ENCODE measurements at regions not wholly inside any gene's neighbourhood (a gene's known extent, or its start where the extent isn't known, plus 50 kb on each side); places are given as distances from the start of the nearest gene placed in this dataset.

DNA sequence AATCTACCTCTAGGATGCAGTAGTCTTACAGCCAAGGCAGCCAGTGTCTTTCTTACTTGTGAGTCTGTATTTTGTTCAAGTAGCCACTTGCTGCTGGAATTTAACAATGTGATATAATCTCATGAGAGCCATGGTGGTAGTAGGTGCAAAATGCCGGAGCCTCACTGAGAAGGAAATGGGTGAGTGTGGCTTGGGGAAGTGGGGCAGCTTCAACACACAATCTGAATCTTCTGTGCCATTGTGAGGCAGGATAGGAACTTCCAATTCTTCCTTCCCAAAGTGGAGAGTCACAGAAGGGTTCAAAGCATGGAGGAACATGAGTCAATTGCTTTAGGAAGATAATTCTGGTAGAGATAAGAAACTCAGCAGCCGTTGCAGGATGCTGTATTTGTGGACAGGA is 158.7 kb upstream of the APCDD1 start:
- Histone ChIP-seq H3K27ac (ENCODE audit: low read depth, low read length) (no peak overlapping the region), H3K79me2 (ENCODE audit: insufficient read depth, low read length) (no peaks in the 10 kb centered on the region), H2AFZ (ENCODE audit: low read depth, low read length, poor library complexity, severe bottlenecking) (no peak overlapping the region), H3K4me1 (ENCODE audit: control insufficient read depth in 1 of 2, insufficient read depth in 2 of 2, low read length in 2 of 2) (no peaks in the 10 kb centered on the region), H3K27me3 (ENCODE audit: insufficient read depth, low read length) (peaks cover 2% of the 10 kb centered on the region; the same call in 1 of the 2 replicates), H3K9ac (ENCODE audit: low read length) (no peak overlapping the region), H4K20me1 (ENCODE audit: insufficient read depth) (no peaks in the 10 kb centered on the region), H3K9me3 (ENCODE audit: control insufficient read depth in 1 of 2, insufficient read depth in 1 of 2, low read depth in 1 of 2, low read length in 2 of 2) (no peaks in the 10 kb centered on the region), H3K4me3 (replicated peaks in 1 of 2; ENCODE audit: low read depth in 1 of 2, low read length in 2 of 2) (no peak overlapping the region), H3K4me2 (ENCODE audit: low read length) (no peak overlapping the region), H3K9me2 (ENCODE audit: insufficient read depth) (no peaks in the 10 kb centered on the region), H3K36me3 (ENCODE audit: control insufficient read depth in 1 of 2, insufficient read depth in 2 of 2, low read length in 2 of 2) (no peaks in the 10 kb centered on the region)
- DNase-seq (ENCODE audit: low read depth, low spot score) (no peak), ATAC-seq (no peak)
- no TSS peak for BruUV-seq (replicated peaks)
- TF ChIP-seq CBX3 (IDR thresholded peaks at IDR 0.05; ENCODE audit: low read depth), result no peak
- TF ChIP-seq EZH2phosphoT487 (IDR thresholded peaks at IDR 0.05; ENCODE audit: borderline replicate concordance), result no peak
- TF ChIP-seq ZNF274 (IDR thresholded peaks at IDR 0.05; ENCODE audit: low read depth, low read length), result no peak
- TF ChIP-seq RAD21 (IDR thresholded peaks at IDR 0.05; ENCODE audit: low read depth), result no peak
- TF ChIP-seq TCF7L2 (IDR thresholded peaks at IDR 0.05; ENCODE audit: borderline replicate concordance, extremely low read depth, insufficient read depth, insufficient read length), result no peak
- TF ChIP-seq FOSL1 (IDR thresholded peaks at IDR 0.05; ENCODE audit: low read depth), result no peak
- TF ChIP-seq ELF1 (IDR thresholded peaks at IDR 0.05; ENCODE audit: borderline replicate concordance, low read depth), result no peak
- TF ChIP-seq ATF3 (IDR thresholded peaks at IDR 0.05), result no peak
- no peak for TF ChIP-seq SRF (IDR thresholded peaks at IDR 0.05; ENCODE audit: low read depth)
- ChIA-PET RAD21 (ENCODE audit: low non-redundant PET in 1 of 2, low total read pairs in 2 of 2, uncharacterized antibody in 2 of 2, unreplicated experiment in 2 of 2) (no interaction called here), POLR2A (no interaction called here), CTCF (no interaction called here)
- intact Hi-C loops (cut with micrococcal nuclease), result no loop called here

GRCh38 chr18:10296491-10296890 is 157.9 kb upstream of the APCDD1 start:
- peaks cover 5% of the 10 kb centered on the region; the same call in 1 of the 2 replicates for H3K27me3 ChIP-seq (ENCODE audit: insufficient read depth, low read length)
- no TSS peak for BruUV-seq (replicated peaks)
- H3K36me3 ChIP-seq (ENCODE audit: control insufficient read depth in 1 of 2, insufficient read depth in 2 of 2, low read length in 2 of 2), result no peaks in the 10 kb centered on the region
- H2AFZ ChIP-seq (ENCODE audit: low read depth, low read length, poor library complexity, severe bottlenecking), result no peak overlapping the region
- ATAC-seq (no peak), DNase-seq (ENCODE audit: low read depth, low spot score) (no peak)
- no peak overlapping the region for H3K4me3 ChIP-seq (replicated peaks in 1 of 2; ENCODE audit: low read depth in 1 of 2, low read length in 2 of 2)
- no peak overlapping the region for H3K9ac ChIP-seq (ENCODE audit: low read length)
- no peaks in the 10 kb centered on the region for H4K20me1 ChIP-seq (ENCODE audit: insufficient read depth)
- H3K4me1 ChIP-seq (ENCODE audit: control insufficient read depth in 1 of 2, insufficient read depth in 2 of 2, low read length in 2 of 2), result no peaks in the 10 kb centered on the region
- H3K27ac ChIP-seq (ENCODE audit: low read depth, low read length), result no peak overlapping the region
- intact Hi-C loops (cut with micrococcal nuclease), result no loop called here
- no peaks in the 10 kb centered on the region for H3K9me2 ChIP-seq (ENCODE audit: insufficient read depth)
- ChIA-PET RAD21 (ENCODE audit: low non-redundant PET in 1 of 2, low total read pairs in 2 of 2, uncharacterized antibody in 2 of 2, unreplicated experiment in 2 of 2) (no interaction called here), CTCF (no interaction called here), POLR2A (no interaction called here)
- H3K79me2 ChIP-seq (ENCODE audit: insufficient read depth, low read length), result no peaks in the 10 kb centered on the region
- no peak overlapping the region for H3K4me2 ChIP-seq (ENCODE audit: low read length)
- no peaks in the 10 kb centered on the region for H3K9me3 ChIP-seq (ENCODE audit: control insufficient read depth in 1 of 2, insufficient read depth in 1 of 2, low read depth in 1 of 2, low read length in 2 of 2)
- TF ChIP-seq FOSL1 (IDR thresholded peaks at IDR 0.05; ENCODE audit: low read depth) (no peak), SIN3A (IDR thresholded peaks at IDR 0.05; ENCODE audit: low read depth) (no peak), TCF7L2 (IDR thresholded peaks at IDR 0.05; ENCODE audit: borderline replicate concordance, extremely low read depth, insufficient read depth, insufficient read length) (no peak), YY1 (IDR thresholded peaks at IDR 0.05; ENCODE audit: extremely low read depth, insufficient replicate concordance, low read depth, low read length) (no peak), ELF1 (IDR thresholded peaks at IDR 0.05; ENCODE audit: borderline replicate concordance, low read depth) (no peak), EZH2 (IDR thresholded peaks at IDR 0.05) (no peak), POLR2A (IDR thresholded peaks at IDR 0.05; ENCODE audit: borderline replicate concordance, extremely low read depth, insufficient read depth, insufficient read length) (no peak), SRF (IDR thresholded peaks at IDR 0.05; ENCODE audit: low read depth) (no peak)
- TF ChIP-seq, protein P1, sequence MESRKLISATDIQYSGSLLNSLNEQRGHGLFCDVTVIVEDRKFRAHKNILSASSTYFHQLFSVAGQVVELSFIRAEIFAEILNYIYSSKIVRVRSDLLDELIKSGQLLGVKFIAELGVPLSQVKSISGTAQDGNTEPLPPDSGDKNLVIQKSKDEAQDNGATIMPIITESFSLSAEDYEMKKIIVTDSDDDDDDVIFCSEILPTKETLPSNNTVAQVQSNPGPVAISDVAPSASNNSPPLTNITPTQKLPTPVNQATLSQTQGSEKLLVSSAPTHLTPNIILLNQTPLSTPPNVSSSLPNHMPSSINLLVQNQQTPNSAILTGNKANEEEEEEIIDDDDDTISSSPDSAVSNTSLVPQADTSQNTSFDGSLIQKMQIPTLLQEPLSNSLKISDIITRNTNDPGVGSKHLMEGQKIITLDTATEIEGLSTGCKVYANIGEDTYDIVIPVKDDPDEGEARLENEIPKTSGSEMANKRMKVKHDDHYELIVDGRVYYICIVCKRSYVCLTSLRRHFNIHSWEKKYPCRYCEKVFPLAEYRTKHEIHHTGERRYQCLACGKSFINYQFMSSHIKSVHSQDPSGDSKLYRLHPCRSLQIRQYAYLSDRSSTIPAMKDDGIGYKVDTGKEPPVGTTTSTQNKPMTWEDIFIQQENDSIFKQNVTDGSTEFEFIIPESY (IDR thresholded peaks at IDR 0.05; ENCODE audit: extremely low read depth, insufficient replicate concordance, low read length), result no peak
- TF ChIP-seq, protein P2, sequence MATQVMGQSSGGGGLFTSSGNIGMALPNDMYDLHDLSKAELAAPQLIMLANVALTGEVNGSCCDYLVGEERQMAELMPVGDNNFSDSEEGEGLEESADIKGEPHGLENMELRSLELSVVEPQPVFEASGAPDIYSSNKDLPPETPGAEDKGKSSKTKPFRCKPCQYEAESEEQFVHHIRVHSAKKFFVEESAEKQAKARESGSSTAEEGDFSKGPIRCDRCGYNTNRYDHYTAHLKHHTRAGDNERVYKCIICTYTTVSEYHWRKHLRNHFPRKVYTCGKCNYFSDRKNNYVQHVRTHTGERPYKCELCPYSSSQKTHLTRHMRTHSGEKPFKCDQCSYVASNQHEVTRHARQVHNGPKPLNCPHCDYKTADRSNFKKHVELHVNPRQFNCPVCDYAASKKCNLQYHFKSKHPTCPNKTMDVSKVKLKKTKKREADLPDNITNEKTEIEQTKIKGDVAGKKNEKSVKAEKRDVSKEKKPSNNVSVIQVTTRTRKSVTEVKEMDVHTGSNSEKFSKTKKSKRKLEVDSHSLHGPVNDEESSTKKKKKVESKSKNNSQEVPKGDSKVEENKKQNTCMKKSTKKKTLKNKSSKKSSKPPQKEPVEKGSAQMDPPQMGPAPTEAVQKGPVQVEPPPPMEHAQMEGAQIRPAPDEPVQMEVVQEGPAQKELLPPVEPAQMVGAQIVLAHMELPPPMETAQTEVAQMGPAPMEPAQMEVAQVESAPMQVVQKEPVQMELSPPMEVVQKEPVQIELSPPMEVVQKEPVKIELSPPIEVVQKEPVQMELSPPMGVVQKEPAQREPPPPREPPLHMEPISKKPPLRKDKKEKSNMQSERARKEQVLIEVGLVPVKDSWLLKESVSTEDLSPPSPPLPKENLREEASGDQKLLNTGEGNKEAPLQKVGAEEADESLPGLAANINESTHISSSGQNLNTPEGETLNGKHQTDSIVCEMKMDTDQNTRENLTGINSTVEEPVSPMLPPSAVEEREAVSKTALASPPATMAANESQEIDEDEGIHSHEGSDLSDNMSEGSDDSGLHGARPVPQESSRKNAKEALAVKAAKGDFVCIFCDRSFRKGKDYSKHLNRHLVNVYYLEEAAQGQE (IDR thresholded peaks at IDR 0.05; ENCODE audit: low read depth), result no peak
- TF ChIP-seq, protein P3, sequence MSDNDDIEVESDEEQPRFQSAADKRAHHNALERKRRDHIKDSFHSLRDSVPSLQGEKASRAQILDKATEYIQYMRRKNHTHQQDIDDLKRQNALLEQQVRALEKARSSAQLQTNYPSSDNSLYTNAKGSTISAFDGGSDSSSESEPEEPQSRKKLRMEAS (IDR thresholded peaks at IDR 0.05), result no peak

All from HCT116 (cell line).